Activated CD8-positive, alpha-beta memory T cell treated with anti-CD3 and anti-CD28 coated beads for 4 hours (primary cell): ENCODE measurements at regions not wholly inside any gene's neighbourhood (a gene's known extent, or its start where the extent isn't known, plus 50 kb on each side); places are given as distances from the start of the nearest gene placed in this dataset.
"Not testable (repeated sequence)": the region's sequence is repeated elsewhere in the genome, so short reads cannot be mapped to it uniquely, and the experiment has no call there.

Experiments
- DNase-seq, 2 donors: peaks; one replicate each; pipeline ENCODE4 v3.0.0-alpha.2; 2020; ENCODE audit warnings: low read depth in 2 of 2

GRCh38 chr5:36529142-36529541, 77.3 kb upstream of the SLC1A3 start:
- DNase-seq = no peak

- DNase-seq = no peak
Observed at GRCh38 chr5:36530215-36530614, 76.2 kb upstream of the SLC1A3 start.

DNA sequence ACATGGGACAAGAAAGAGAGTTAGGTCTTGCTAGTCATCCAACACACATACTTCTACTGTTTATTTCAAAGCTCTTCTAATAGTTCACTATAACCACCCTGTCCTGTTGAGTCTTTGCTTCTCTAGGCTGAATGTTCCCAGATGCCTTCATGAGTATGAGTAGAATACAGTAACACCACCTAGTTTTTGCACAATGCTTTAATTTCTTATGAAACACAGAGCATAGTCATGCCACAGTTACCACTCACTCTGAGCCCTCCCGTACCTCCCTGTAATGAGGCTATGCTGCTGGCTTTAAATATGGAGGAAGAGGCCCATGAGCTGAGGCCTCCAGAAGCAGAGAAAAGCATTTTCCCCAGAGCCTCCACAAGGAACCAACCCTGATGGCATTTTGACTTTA, 75.0 kb upstream of the SLC1A3 start:
- DNase-seq = no peak

- no peak for DNase-seq
Observed at GRCh38 chr5:36535378-36535777, 71.0 kb upstream of the SLC1A3 start.

DNA sequence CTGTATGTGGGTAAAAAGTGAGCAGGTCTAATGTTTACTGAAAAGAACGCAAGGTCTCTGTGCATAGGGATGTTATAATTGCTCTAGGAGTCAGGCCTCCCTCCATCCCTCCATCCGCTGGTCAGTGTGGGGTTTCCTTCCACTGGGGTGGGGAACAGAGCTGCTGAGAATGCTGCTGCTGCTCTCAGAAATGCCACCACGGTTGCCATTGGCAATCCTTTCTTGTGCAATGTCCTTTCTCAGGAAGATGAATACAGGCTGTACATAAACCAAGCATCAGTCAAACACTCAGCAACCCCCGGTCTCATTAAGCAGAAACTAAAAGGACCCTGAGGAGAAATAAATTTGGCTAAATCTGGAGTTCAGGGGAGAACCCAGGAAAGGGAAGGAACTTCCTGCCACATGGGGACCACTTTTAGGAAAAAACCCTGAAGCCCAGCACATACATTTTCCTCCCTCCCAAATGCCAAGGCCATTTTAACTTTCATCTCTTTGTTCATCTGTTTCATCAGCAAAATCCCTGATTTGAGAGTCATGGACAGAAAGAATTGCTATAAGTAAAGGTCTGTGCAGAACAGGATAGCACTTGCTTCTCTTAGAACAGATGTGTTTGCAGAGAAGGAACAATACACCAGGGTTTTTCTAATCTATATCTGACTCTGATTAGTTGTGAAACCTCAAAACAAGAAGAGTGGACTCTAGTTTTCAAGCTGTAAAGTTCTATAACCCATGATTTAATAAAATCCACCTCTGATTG, 70.4 kb upstream of the SLC1A3 start:
- DNase-seq = no peak

DNA sequence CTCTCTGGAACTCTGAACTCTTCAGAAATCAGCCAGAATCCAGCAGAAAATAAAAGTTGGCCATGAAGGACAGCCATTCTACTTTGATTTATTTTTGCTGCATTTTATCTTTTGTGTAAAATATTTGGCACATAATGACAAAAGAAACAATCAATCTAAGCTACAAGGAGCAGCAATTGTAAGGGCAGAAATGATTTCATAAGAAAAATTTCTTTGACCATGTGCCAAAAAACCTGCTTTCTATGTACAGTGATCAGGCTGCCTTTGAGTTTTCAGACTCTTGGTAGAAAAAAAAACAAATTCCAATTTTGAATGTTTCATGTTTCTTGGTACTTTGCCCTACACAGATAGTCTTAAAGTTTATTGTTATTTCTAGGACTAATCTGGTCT, 69.8 kb upstream of the SLC1A3 start:
- no peak for DNase-seq

DNA sequence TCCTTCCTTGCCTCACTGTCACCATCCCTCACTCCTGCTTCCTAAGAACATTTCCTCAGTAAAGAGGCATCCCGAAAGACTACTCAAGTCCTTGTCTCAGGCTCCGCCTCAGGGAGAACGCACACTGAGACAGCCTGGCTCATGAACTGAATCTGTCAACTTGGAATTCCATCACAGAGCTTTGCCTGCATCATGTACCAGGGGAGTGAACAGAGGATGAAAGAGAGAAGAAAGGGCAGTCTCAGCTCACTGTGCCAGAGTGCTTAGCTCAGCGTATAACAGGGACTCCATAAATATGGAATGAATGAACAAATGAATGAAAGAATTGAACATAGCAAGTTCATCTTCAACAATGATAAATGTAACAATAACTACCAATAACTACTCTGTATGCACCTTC, 68.7 kb upstream of the SLC1A3 start:
- no peak for DNase-seq

DNA sequence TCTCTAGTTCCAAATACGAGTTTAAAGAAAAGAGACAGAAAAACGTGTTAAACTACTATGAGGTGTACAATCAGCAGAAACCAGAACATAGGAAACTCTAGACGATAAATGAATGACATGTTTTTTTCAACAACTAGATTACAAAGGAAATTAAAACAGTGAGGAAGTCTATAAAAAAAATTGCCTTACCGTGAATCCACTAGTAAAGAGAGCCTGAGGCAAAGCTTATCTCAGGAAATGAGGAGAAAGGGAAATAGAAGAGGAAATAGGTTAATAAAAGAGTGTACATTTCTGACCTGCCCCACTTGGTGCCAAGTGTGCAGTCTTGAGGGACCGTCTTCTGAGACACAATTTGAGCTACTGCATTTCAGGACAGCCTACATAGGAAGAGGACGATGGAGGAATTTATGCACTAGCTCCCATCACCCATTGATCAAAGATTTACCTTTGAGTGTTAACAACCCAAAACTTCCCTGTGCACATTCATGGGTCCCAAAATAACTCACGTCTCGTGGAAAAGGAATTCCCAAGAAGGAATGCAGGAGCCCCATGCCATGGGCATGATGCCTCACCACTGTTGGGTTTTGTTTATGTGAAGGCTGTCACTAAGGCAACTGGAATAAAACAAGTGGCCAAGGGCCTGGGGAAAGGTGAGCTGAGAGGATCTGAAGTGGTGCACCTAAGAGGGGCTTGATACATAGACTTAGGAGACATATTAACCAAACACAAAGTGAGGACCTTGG, 53.6 kb upstream of the SLC1A3 start:
- DNase-seq = no peak

GRCh38 chr5:36555035-36555434, 51.4 kb upstream of the SLC1A3 start:
- DNase-seq = not testable (repeated sequence)
